ENCODE measurements at regions not wholly inside any gene's neighbourhood (a gene's known extent, or its start where the extent isn't known, plus 50 kb on each side); places are given as distances from the start of the nearest gene placed in this dataset.

DNA sequence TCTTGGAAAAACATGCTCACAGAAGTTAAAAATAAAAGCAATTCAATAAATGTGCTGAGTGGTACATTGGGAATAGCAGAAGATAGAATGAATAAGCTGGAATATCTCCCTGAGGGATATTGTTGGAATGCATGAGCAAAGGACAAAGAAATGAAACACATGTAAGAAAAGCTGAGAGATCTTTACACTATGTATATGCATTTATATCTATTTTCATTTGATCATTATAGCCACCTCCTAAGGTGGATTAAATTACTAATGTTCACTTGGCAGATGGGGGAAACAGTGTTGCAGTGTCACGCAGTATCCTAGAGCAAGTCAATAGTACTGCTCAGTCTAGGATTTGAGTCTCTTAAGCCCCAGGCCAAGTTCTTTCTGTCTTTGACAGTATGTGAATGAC lies 542.0 kb upstream of the MARCKS start:
- TF ChIP-seq TAF1 (IDR thresholded peaks at IDR 0.05; ENCODE audit: borderline replicate concordance, insufficient read depth, low read length) (no peak), FOXP2 (optimal IDR thresholded peaks at IDR 0.05; ENCODE audit: borderline replicate concordance, extremely low read depth, extremely low read length, insufficient read depth) (no peak), POLR2AphosphoS5 (IDR thresholded peaks at IDR 0.05; ENCODE audit: low read depth, low read length) (no peak), SIN3A (IDR thresholded peaks at IDR 0.05; ENCODE audit: borderline replicate concordance, insufficient read depth, low read length) (no peak)
- TF ChIP-seq, protein P1, sequence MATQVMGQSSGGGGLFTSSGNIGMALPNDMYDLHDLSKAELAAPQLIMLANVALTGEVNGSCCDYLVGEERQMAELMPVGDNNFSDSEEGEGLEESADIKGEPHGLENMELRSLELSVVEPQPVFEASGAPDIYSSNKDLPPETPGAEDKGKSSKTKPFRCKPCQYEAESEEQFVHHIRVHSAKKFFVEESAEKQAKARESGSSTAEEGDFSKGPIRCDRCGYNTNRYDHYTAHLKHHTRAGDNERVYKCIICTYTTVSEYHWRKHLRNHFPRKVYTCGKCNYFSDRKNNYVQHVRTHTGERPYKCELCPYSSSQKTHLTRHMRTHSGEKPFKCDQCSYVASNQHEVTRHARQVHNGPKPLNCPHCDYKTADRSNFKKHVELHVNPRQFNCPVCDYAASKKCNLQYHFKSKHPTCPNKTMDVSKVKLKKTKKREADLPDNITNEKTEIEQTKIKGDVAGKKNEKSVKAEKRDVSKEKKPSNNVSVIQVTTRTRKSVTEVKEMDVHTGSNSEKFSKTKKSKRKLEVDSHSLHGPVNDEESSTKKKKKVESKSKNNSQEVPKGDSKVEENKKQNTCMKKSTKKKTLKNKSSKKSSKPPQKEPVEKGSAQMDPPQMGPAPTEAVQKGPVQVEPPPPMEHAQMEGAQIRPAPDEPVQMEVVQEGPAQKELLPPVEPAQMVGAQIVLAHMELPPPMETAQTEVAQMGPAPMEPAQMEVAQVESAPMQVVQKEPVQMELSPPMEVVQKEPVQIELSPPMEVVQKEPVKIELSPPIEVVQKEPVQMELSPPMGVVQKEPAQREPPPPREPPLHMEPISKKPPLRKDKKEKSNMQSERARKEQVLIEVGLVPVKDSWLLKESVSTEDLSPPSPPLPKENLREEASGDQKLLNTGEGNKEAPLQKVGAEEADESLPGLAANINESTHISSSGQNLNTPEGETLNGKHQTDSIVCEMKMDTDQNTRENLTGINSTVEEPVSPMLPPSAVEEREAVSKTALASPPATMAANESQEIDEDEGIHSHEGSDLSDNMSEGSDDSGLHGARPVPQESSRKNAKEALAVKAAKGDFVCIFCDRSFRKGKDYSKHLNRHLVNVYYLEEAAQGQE (IDR thresholded peaks at IDR 0.05; ENCODE audit: insufficient read depth in 1 of 2, low read depth in 2 of 2, low read length in 2 of 2), result no peak

DNA sequence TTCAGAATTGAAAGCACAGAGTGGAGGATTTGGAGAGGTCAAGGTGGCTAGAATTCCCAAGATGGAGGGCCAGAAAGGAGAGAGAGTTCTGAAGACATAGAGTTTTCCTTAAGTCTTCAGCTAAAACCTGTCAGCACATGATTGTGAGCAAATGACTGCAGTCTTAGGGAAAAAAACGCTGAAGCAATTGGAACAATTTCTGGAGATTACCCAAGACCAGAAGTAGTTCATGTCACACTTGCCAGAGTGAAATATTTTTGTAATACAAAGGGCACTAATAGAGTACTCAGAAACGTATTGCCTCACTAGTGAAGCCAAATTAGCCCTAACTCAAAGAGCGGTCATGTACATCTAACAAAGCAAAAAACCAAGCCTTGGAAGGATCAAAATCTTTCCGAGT lies 541.3 kb upstream of the MARCKS start:
- TF ChIP-seq SIN3A (IDR thresholded peaks at IDR 0.05; ENCODE audit: borderline replicate concordance, insufficient read depth, low read length), result no peak
- TF ChIP-seq POLR2AphosphoS5 (IDR thresholded peaks at IDR 0.05; ENCODE audit: low read depth, low read length), result no peak

DNA sequence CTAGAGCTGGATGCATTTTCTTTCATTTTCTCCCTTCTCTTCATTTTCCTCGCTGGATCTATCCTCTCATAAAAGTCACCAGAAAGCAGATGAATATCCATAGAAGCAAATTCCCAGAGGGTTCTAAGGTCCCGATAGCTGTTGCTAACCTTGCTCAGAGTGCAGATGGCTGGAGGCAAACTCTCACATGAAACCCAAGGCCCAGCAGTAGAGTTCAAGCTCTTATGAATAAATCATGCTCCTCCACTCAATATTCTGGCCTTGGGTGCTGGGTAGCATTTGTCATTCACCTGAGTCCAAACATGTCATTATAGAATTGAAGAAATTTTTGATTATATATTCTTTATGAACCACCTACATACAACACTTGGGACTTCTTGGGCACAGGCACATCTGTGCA lies 539.7 kb upstream of the MARCKS start:
- TF ChIP-seq, protein P1 (IDR thresholded peaks at IDR 0.05; ENCODE audit: insufficient read depth in 1 of 2, low read depth in 2 of 2, low read length in 2 of 2), result no peak
- no peak for TF ChIP-seq TAF1 (IDR thresholded peaks at IDR 0.05; ENCODE audit: borderline replicate concordance, insufficient read depth, low read length)
- TF ChIP-seq FOXP2 (optimal IDR thresholded peaks at IDR 0.05; ENCODE audit: borderline replicate concordance, extremely low read depth, extremely low read length, insufficient read depth), result no peak
- TF ChIP-seq POLR2AphosphoS5 (IDR thresholded peaks at IDR 0.05; ENCODE audit: low read depth, low read length), result no peak
- TF ChIP-seq SIN3A (IDR thresholded peaks at IDR 0.05; ENCODE audit: borderline replicate concordance, insufficient read depth, low read length), result no peak

DNA sequence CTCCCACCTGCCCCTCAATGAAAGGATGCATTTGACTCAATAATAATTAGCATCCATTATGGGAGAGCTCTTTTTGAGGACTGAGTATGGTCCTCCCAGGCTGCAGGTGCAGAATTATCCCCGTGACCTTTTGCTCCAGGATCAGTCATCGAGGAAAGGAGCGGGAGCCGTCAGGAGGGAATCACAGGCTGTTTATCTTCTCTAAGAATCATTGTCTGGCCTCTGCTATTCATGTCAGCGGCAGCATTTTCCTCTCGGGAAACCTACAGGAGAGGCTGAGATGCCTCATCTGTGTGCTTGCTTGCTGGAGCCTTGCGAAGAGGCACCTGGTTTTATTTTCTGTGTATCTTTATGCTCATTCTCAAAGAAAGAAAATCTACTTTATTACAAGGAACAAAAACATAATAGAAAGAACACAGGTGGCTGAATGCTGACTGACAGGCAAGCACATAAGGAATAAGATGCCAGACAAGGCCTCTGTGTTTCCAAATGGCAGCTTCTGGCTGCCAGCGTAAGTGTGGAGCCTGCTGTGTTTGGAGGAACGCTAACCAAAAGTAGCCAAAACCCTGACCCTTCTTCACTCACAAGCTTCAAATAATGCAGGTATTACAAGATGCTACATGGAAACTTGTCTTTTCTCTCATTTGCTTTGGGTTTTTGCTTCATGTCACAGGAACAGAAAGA lies 539.1 kb upstream of the MARCKS start:
- TF ChIP-seq POLR2AphosphoS5 (IDR thresholded peaks at IDR 0.05; ENCODE audit: low read depth, low read length), result no peak
- TF ChIP-seq TAF1 (IDR thresholded peaks at IDR 0.05; ENCODE audit: borderline replicate concordance, insufficient read depth, low read length), result no peak
- TF ChIP-seq, protein P1 (IDR thresholded peaks at IDR 0.05; ENCODE audit: insufficient read depth in 1 of 2, low read depth in 2 of 2, low read length in 2 of 2), result no peak

DNA sequence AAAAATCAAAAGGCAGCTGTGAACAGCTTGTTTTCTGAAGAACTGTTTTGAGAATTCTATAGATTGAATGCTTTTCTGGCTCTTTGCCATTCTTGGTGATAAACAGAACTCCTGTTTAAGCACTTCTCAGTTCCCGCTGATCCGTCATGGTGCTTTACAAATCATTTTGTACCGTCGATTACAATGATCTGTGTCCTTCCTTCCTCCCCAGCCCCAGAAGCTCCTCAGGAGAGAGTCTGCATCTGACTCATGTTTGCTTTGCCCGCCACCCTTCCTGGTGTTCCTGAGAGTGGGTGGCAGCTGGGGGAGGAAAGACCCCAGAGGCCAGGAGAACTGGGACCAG lies 538.6 kb upstream of the MARCKS start:
- no peak for TF ChIP-seq TAF1 (IDR thresholded peaks at IDR 0.05; ENCODE audit: borderline replicate concordance, insufficient read depth, low read length)
- TF ChIP-seq, protein P1 (IDR thresholded peaks at IDR 0.05; ENCODE audit: insufficient read depth in 1 of 2, low read depth in 2 of 2, low read length in 2 of 2), result no peak
- no peak for TF ChIP-seq FOXP2 (optimal IDR thresholded peaks at IDR 0.05; ENCODE audit: borderline replicate concordance, extremely low read depth, extremely low read length, insufficient read depth)
- TF ChIP-seq SIN3A (IDR thresholded peaks at IDR 0.05; ENCODE audit: borderline replicate concordance, insufficient read depth, low read length), result no peak
- no peak for TF ChIP-seq POLR2AphosphoS5 (IDR thresholded peaks at IDR 0.05; ENCODE audit: low read depth, low read length)
